Neuronal stem cell (in vitro differentiated cells): ENCODE measurements at regions not wholly inside any gene's neighbourhood (a gene's known extent, or its start where the extent isn't known, plus 50 kb on each side); places are given as distances from the start of the nearest gene placed in this dataset.

Experiments
- DNase-seq: peaks from one replicate; pipeline ENCODE4 v3.0.0-alpha.2; 2013; ENCODE audit warnings: low spot score
- H2AFZ ChIP-seq: one replicate; pipeline ENCODE4 v1.6.1; 2013; ENCODE audit warnings: mild to moderate bottlenecking, low read length, inconsistent platforms
- H2AK5ac ChIP-seq: 2 replicates; pipeline ENCODE4 v1.6.1; 2013; ENCODE audit warnings: low read depth, mild to moderate bottlenecking, inconsistent platforms, low read length, moderate library complexity, mixed read lengths
- H2BK120ac ChIP-seq: 2 replicates; pipeline ENCODE4 v1.6.1; 2013; ENCODE audit warnings: low read depth, mild to moderate bottlenecking, inconsistent platforms, low read length, moderate library complexity, mixed read lengths
- H2BK12ac ChIP-seq: one replicate; pipeline ENCODE4 v1.6.1; 2013; ENCODE audit warnings: low read length, inconsistent platforms
- H2BK15ac ChIP-seq: 2 replicates; pipeline ENCODE4 v1.6.1; 2013; ENCODE audit warnings: mild to moderate bottlenecking, low read length, inconsistent platforms, mixed read lengths
- H2BK5ac ChIP-seq: one replicate; pipeline ENCODE4 v1.6.1; 2013; ENCODE audit warnings: inconsistent platforms, mild to moderate bottlenecking, low read length, moderate library complexity
- H3K14ac ChIP-seq: one replicate; pipeline ENCODE4 v1.6.1; 2013; ENCODE audit warnings: low read length, inconsistent platforms
- H3K18ac ChIP-seq: 2 replicates; pipeline ENCODE4 v1.6.1; 2013; ENCODE audit warnings: low read length, inconsistent platforms
- H3K23ac ChIP-seq: 2 replicates; pipeline ENCODE4 v1.6.1; 2013; ENCODE audit warnings: low read depth, mild to moderate bottlenecking, mixed read lengths, low read length, inconsistent platforms; ENCODE audit not compliant: poor library complexity
- H3K27ac ChIP-seq: replicated peaks from 3 replicates; pipeline ENCODE4 v1.5.1; 2013; ENCODE audit warnings: low read length, inconsistent platforms
- H3K27me3 ChIP-seq, 3 experiments: 2 replicates each; pipeline ENCODE4 v1.6.1; 2013; ENCODE audit warnings: low read length in 3 of 3, mild to moderate bottlenecking in 2 of 3, inconsistent platforms in 1 of 3, low read depth in 1 of 3, mixed read lengths in 1 of 3, moderate library complexity in 1 of 3; ENCODE audit not compliant: control insufficient read depth in 3 of 3, insufficient read depth in 3 of 3
- H3K36me3 ChIP-seq, 2 donors: replicated peaks in 1 of 2; 2 replicates each; pipeline ENCODE4 v1.6.1; 2013; ENCODE audit warnings: low read length in 2 of 2; ENCODE audit not compliant: control insufficient read depth in 2 of 2, insufficient read depth in 2 of 2
- H3K4ac ChIP-seq: 2 replicates; pipeline ENCODE4 v1.6.1; 2013; ENCODE audit warnings: inconsistent platforms, mild to moderate bottlenecking, low read length, moderate library complexity
- H3K4me1 ChIP-seq, 2 donors: 1 replicate in 1 of 2; 2 replicates in 1 of 2; pipeline ENCODE4 v1.6.1; 2013; ENCODE audit warnings: low read length in 2 of 2, low read depth in 1 of 2; ENCODE audit not compliant: control insufficient read depth in 2 of 2, insufficient read depth in 1 of 2
- H3K4me2 ChIP-seq: one replicate; pipeline ENCODE4 v1.6.1; 2013; ENCODE audit warnings: mild to moderate bottlenecking, low read length, inconsistent platforms; ENCODE audit not compliant: insufficient read depth, poor library complexity, severe bottlenecking
- H3K4me3 ChIP-seq, 2 donors: 2 replicates each; pipeline ENCODE4 v1.5.1; 2013; ENCODE audit warnings: low read length in 2 of 2, mild to moderate bottlenecking in 2 of 2, inconsistent platforms in 1 of 2, moderate library complexity in 1 of 2
- H3K79me1 ChIP-seq: one replicate; pipeline ENCODE4 v1.6.1; 2013; ENCODE audit warnings: low read depth, mild to moderate bottlenecking, inconsistent platforms, low read length, moderate library complexity
- H3K9ac ChIP-seq: one replicate; pipeline ENCODE4 v1.6.1; 2013; ENCODE audit warnings: mild to moderate bottlenecking, low read depth, low read length, inconsistent platforms; ENCODE audit not compliant: poor library complexity
- H3K9me3 ChIP-seq, 2 donors: replicated peaks in 1 of 2; 2 replicates each; pipeline versions ENCODE3 to v1.6.1; 2013; ENCODE audit warnings: low read length in 2 of 2, mild to moderate bottlenecking in 2 of 2, inconsistent platforms in 1 of 2, low read depth in 1 of 2, mixed read lengths in 1 of 2, moderate library complexity in 1 of 2; ENCODE audit not compliant: control insufficient read depth in 2 of 2, insufficient read depth in 1 of 2
- H4K8ac ChIP-seq: one replicate; pipeline ENCODE4 v1.6.1; 2013; ENCODE audit warnings: low read depth, mild to moderate bottlenecking, inconsistent platforms, low read length, moderate library complexity
- H4K91ac ChIP-seq: one replicate; pipeline ENCODE4 v1.6.1; 2013; ENCODE audit warnings: low read length, low read depth, mild to moderate bottlenecking, inconsistent platforms; ENCODE audit not compliant: poor library complexity
- WGBS, 2 donors: extraction: QIAGEN DNeasy Blood & Tissue Kit; methylation state at CpG; one replicate each; pipeline ENCODE4 v1.1.7; 2013; ENCODE audit warnings: missing lambda C conversion rate in 2 of 2, mixed read lengths in 1 of 2; ENCODE audit not compliant: insufficient read length in 2 of 2, insufficient replicate concordance in 1 of 2; ENCODE audit errors: extremely low coverage in 2 of 2; 5-methylcytosine and 5-hydroxymethylcytosine counted together

- H3K4me2 ChIP-seq = no peak overlapping the region
- no peak overlapping the region for H4K8ac ChIP-seq
- no peaks in the 10 kb centered on the region for H3K36me3 ChIP-seq
- H3K4me1 ChIP-seq = peaks cover 1 to 3% of the 10 kb centered on the region in 2 donors
- H3K23ac ChIP-seq = no peak overlapping the region
- H2BK120ac ChIP-seq = no peak overlapping the region
- WGBS, 2 donors = no CpG with 5 or more reads among the region's 3 CpGs
- no peak overlapping the region for H3K27ac ChIP-seq
- no peak overlapping the region for H2AFZ ChIP-seq
- H3K9ac ChIP-seq = no peak overlapping the region
- H3K4me3 ChIP-seq = no peak overlapping the region
- no peak overlapping the region for H2BK5ac ChIP-seq
- H2AK5ac ChIP-seq = no peak overlapping the region
- H2BK15ac ChIP-seq = no peak overlapping the region
- H3K4ac ChIP-seq = no peak overlapping the region
- no peaks in the 10 kb centered on the region for H3K27me3 ChIP-seq
- H3K79me1 ChIP-seq = no peaks in the 10 kb centered on the region
- H2BK12ac ChIP-seq = no peak overlapping the region
- no peak overlapping the region for H4K91ac ChIP-seq
- H3K14ac ChIP-seq = no peak overlapping the region
- no peak overlapping the region for H3K18ac ChIP-seq
- no peak for DNase-seq
- peaks cover 5 to 6% of the 10 kb centered on the region in 2 donors for H3K9me3 ChIP-seq
These were observed 570.6 kb downstream of the EFNA5 start for GRCh38 chr5:107100121-107100520.

DNA sequence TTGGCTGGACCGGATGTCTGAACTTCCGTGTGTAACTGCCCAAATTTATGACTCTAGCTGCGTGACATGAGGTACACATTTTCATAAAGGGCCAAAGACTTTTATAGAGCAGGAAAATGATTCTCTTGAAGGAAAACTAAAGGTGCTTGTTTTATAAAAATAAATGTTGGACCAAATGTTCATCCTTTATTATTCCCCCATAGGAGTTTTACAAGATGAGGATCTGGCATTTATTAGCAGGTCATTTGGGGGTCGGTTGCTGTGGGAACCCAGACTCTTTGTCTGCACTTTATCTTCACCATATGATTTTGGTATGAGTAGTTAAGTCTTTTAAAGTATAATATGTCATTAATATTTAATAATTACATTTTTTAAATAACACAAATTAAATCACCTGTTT, 571.2 kb downstream of the EFNA5 start:
- Histone ChIP-seq H2AK5ac (no peak overlapping the region), H3K18ac (no peak overlapping the region), H2BK12ac (no peak overlapping the region), H4K91ac (no peak overlapping the region), H3K27ac (no peak overlapping the region), H3K4me1 (peaks cover 0 to 1% of the 10 kb centered on the region in 2 donors), H3K79me1 (no peaks in the 10 kb centered on the region), H3K14ac (no peak overlapping the region), H3K9ac (no peak overlapping the region), H2BK15ac (no peak overlapping the region), H3K9me3 (peaks cover 6 to 9% of the 10 kb centered on the region in 2 donors), H2BK5ac (no peak overlapping the region), H3K4me2 (no peak overlapping the region), H3K4ac (no peak overlapping the region), H3K27me3 (no peaks in the 10 kb centered on the region), H3K23ac (no peak overlapping the region), H4K8ac (no peak overlapping the region), H3K4me3 (no peak overlapping the region), H2AFZ (no peak overlapping the region), H3K36me3 (no peaks in the 10 kb centered on the region), H2BK120ac (no peak overlapping the region)
- no CpG with 5 or more reads among the region's 4 CpGs for WGBS, 2 donors
- no peak for DNase-seq

DNA sequence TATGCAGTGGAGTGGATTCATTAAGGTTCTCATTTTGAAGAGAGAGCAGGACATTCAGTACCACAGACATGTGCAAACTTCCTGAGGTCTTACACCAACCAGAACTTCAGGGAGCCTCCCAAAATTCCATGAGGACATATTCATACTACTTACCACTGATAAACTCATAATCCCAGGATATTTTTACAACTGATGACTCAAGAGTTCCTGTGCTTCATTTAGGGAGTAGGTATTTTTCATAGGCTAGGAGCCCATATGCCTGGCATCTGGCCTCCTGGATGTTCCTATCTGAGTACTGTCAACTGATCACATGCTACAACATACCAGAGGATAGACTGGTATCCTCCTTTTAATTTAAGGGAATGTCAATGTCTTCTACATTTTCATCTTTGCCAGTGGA, 578.0 kb downstream of the EFNA5 start:
- no peaks in the 10 kb centered on the region for H3K36me3 ChIP-seq
- H2BK12ac ChIP-seq = no peak overlapping the region
- H2BK15ac ChIP-seq = no peak overlapping the region
- no peak overlapping the region for H3K4me2 ChIP-seq
- no peaks in the 10 kb centered on the region for H3K27me3 ChIP-seq
- no peak overlapping the region for H2AK5ac ChIP-seq
- no peak overlapping the region for H3K14ac ChIP-seq
- no peak overlapping the region for H2BK120ac ChIP-seq
- H4K91ac ChIP-seq = no peak overlapping the region
- H3K9me3 ChIP-seq = peaks cover 4 to 14% of the 10 kb centered on the region in 2 donors
- H3K27ac ChIP-seq = no peak overlapping the region
- no peak overlapping the region for H3K4me3 ChIP-seq
- H2AFZ ChIP-seq = no peak overlapping the region
- no peak overlapping the region for H3K9ac ChIP-seq
- no peak overlapping the region for H3K18ac ChIP-seq
- no peaks in the 10 kb centered on the region for H3K4me1 ChIP-seq
- H3K23ac ChIP-seq = no peak overlapping the region
- no peak overlapping the region for H2BK5ac ChIP-seq
- H3K79me1 ChIP-seq = no peaks in the 10 kb centered on the region
- DNase-seq = no peak
- no peak overlapping the region for H3K4ac ChIP-seq
- H4K8ac ChIP-seq = no peak overlapping the region

- no peak overlapping the region for H2AK5ac ChIP-seq
- peak overlapping the region; percentile 68 for H2AFZ ChIP-seq
- H2BK120ac ChIP-seq = no peak overlapping the region
- H3K4me1 ChIP-seq = no peaks in the 10 kb centered on the region
- H2BK15ac ChIP-seq = no peak overlapping the region
- no peak overlapping the region for H2BK12ac ChIP-seq
- H4K8ac ChIP-seq = no peak overlapping the region
- no peak overlapping the region for H3K18ac ChIP-seq
- peaks cover 4 to 14% of the 10 kb centered on the region in 2 donors for H3K9me3 ChIP-seq
- H3K27me3 ChIP-seq = no peaks in the 10 kb centered on the region
- no peak overlapping the region for H3K4me2 ChIP-seq
- H3K79me1 ChIP-seq = no peaks in the 10 kb centered on the region
- H3K27ac ChIP-seq = no peak overlapping the region
- H3K23ac ChIP-seq = no peak overlapping the region
- H3K14ac ChIP-seq = no peak overlapping the region
- no peak overlapping the region for H3K4ac ChIP-seq
- DNase-seq = no peak
- H3K9ac ChIP-seq = no peak overlapping the region
- H2BK5ac ChIP-seq = no peak overlapping the region
- H4K91ac ChIP-seq = no peak overlapping the region
- H3K4me3 ChIP-seq = no peak overlapping the region
- H3K36me3 ChIP-seq = no peaks in the 10 kb centered on the region
These were observed 580.2 kb downstream of the EFNA5 start for GRCh38 chr5:107090506-107090905.
